NCI-H2171 (cell line): ENCODE measurements at regions not wholly inside any gene's neighbourhood (a gene's known extent, or its start where the extent isn't known, plus 50 kb on each side); places are given as distances from the start of the nearest gene placed in this dataset.

Experiments used
- DNase-seq: peaks from one replicate; lab custom pipeline; 2025; lab: John Stamatoyannopoulos, UW

GRCh38 chr12:93154753-93155480 is 222.8 kb upstream of the NUDT4 start:
- no peak for DNase-seq

- DNase-seq = no peak
These were observed 221.5 kb upstream of the NUDT4 start for GRCh38 chr12:93156086-93156716.

- no peak for DNase-seq
These were observed 220.4 kb upstream of the NUDT4 start for GRCh38 chr12:93157279-93157678.

GRCh38 chr12:93158065-93158843 is 219.5 kb upstream of the NUDT4 start:
- DNase-seq = no peak

GRCh38 chr12:93163260-93164036 is 214.3 kb upstream of the NUDT4 start:
- DNase-seq = no peak

- DNase-seq = no peak
These were observed 213.4 kb upstream of the NUDT4 start for GRCh38 chr12:93164103-93164880.

- DNase-seq = no peak
These were observed 212.3 kb upstream of the NUDT4 start for GRCh38 chr12:93165384-93165932.

GRCh38 chr12:93166541-93167307 is 211.0 kb upstream of the NUDT4 start:
- DNase-seq = no peak

- DNase-seq = no peak
These were observed 210.4 kb upstream of the NUDT4 start for GRCh38 chr12:93167331-93167730.

- DNase-seq = no peak
These were observed 209.8 kb upstream of the NUDT4 start for GRCh38 chr12:93167841-93168492.

GRCh38 chr12:93168751-93169150 is 209.0 kb upstream of the NUDT4 start:
- no peak for DNase-seq

- DNase-seq = no peak
These were observed 208.2 kb upstream of the NUDT4 start for GRCh38 chr12:93169536-93169935.

- no peak for DNase-seq
These were observed 206.8 kb upstream of the NUDT4 start for GRCh38 chr12:93170928-93171327.

GRCh38 chr12:93173178-93173957 is 204.4 kb upstream of the NUDT4 start:
- peak; percentile 92 for DNase-seq

- DNase-seq = no peak
These were observed 203.7 kb upstream of the NUDT4 start for GRCh38 chr12:93174048-93174447.

- DNase-seq = no peak
These were observed 203.3 kb upstream of the NUDT4 start for GRCh38 chr12:93174473-93174872.

GRCh38 chr12:93176165-93176564 is 201.6 kb upstream of the NUDT4 start:
- no peak for DNase-seq

- DNase-seq = no peak
These were observed 201.1 kb upstream of the NUDT4 start for GRCh38 chr12:93176610-93177126.
